ENCODE measurements at regions not wholly inside any gene's neighbourhood (a gene's known extent, or its start where the extent isn't known, plus 50 kb on each side); places are given as distances from the start of the nearest gene placed in this dataset.

DNA sequence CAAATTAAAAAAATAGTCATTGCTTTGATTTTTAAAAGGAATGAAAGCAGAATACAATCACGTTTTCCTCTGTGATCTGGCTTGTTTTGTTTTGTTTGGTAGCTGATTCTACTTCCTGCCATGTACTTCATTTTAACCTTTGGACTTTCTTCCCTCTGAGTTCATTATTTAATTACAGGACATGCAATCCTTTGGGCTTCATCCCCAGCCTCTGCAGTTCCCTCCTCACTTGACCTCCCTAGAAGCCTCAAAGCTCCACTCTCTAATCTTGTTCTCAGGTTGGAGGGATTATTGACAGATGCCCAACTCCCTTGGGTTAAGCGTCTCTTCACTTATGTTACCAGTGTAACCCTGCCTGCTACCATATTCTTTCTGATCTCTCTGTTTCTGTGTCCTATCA is 967.9 kb upstream of the SEL1L start:
- Histone ChIP-seq H3K79me2 (ENCODE audit: control insufficient read depth, insufficient read depth, low read length) (no peaks in the 10 kb centered on the region), H3K4me1 (ENCODE audit: control insufficient read depth, extremely low read depth, insufficient read depth, low read length) (no peaks in the 10 kb centered on the region), H3K9me3 (replicated peaks; ENCODE audit: control insufficient read depth, insufficient read depth, low read length) (peaks cover 2% of the 10 kb centered on the region), H3K4me3 (replicated peaks in 1 of 3; ENCODE audit: insufficient read depth in 1 of 3, low read depth in 1 of 3, low read length in 3 of 3) (no peak overlapping the region), H2AFZ (ENCODE audit: low read depth, low read length) (no peak overlapping the region), H3K4me2 (ENCODE audit: insufficient read depth, low read length) (no peak overlapping the region), H3K9ac (replicated peaks; ENCODE audit: extremely low read depth, insufficient read depth, low read length) (no peak overlapping the region), H3K27me3 (ENCODE audit: control insufficient read depth in 2 of 2, insufficient read depth in 2 of 2, low read length in 2 of 2) (no peaks in the 10 kb centered on the region), H3K9me1 (replicated peaks; ENCODE audit: control insufficient read depth, extremely low read depth, insufficient read depth, low read length) (no peaks in the 10 kb centered on the region), H4K20me1 (replicated peaks; ENCODE audit: control insufficient read depth, extremely low read depth, insufficient read depth, low read length) (no peaks in the 10 kb centered on the region), H3K27ac (ENCODE audit: insufficient read depth, low read depth, low read length) (no peak overlapping the region), H3K36me3 (ENCODE audit: control insufficient read depth in 2 of 2, extremely low read depth in 1 of 2, insufficient read depth in 2 of 2, low read length in 2 of 2) (no peaks in the 10 kb centered on the region)
- intact Hi-C loops (cut with micrococcal nuclease), result no loop called here
- DNase-seq (ENCODE audit: low read depth, low spot score), result no peak
- no peak for TF ChIP-seq EZH2 (IDR thresholded peaks at IDR 0.05; ENCODE audit: borderline replicate concordance, low read depth, low read length, severe bottlenecking)
- TF ChIP-seq MYC (IDR thresholded peaks at IDR 0.05; ENCODE audit: low read depth, low read length), result no peak
- TF ChIP-seq FOS (IDR thresholded peaks at IDR 0.05; ENCODE audit: borderline replicate concordance, insufficient read depth, low read length), result no peak
- TF ChIP-seq, protein P1, sequence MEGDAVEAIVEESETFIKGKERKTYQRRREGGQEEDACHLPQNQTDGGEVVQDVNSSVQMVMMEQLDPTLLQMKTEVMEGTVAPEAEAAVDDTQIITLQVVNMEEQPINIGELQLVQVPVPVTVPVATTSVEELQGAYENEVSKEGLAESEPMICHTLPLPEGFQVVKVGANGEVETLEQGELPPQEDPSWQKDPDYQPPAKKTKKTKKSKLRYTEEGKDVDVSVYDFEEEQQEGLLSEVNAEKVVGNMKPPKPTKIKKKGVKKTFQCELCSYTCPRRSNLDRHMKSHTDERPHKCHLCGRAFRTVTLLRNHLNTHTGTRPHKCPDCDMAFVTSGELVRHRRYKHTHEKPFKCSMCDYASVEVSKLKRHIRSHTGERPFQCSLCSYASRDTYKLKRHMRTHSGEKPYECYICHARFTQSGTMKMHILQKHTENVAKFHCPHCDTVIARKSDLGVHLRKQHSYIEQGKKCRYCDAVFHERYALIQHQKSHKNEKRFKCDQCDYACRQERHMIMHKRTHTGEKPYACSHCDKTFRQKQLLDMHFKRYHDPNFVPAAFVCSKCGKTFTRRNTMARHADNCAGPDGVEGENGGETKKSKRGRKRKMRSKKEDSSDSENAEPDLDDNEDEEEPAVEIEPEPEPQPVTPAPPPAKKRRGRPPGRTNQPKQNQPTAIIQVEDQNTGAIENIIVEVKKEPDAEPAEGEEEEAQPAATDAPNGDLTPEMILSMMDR (IDR thresholded peaks at IDR 0.05; ENCODE audit: extremely low read depth in 1 of 2, insufficient read depth in 1 of 2, low read depth in 1 of 2, low read length in 2 of 2), result no peak
- no peak for TF ChIP-seq POLR2AphosphoS5 (IDR thresholded peaks at IDR 0.05; ENCODE audit: insufficient read depth, low read depth, low read length)
- TF ChIP-seq GATA2 (IDR thresholded peaks at IDR 0.05; ENCODE audit: insufficient read depth, insufficient read length, low read depth, low read length), result no peak
- no peak for TF ChIP-seq POLR2A (IDR thresholded peaks at IDR 0.05; ENCODE audit: low read depth, low read length)
- no peak for TF ChIP-seq JUN (IDR thresholded peaks at IDR 0.05; ENCODE audit: borderline replicate concordance, insufficient read depth, insufficient read length, low read depth)
- TF ChIP-seq, protein P2, sequence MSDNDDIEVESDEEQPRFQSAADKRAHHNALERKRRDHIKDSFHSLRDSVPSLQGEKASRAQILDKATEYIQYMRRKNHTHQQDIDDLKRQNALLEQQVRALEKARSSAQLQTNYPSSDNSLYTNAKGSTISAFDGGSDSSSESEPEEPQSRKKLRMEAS (IDR thresholded peaks at IDR 0.05; ENCODE audit: insufficient read depth, insufficient read length), result no peak
- CTCF ChIA-PET, result no interaction called here
- no TSS peak for BruUV-seq (replicated peaks)
- POLR2A ChIA-PET, result no interaction called here
- FAIRE-seq, result no peak
- dilution Hi-C loops (cut with MboI; ENCODE audit: extremely low pct_ligation_motif_present, low sequenced_read_pairs), result no loop called here
